ENCODE measurements at regions not wholly inside any gene's neighbourhood (a gene's known extent, or its start where the extent isn't known, plus 50 kb on each side); places are given as distances from the start of the nearest gene placed in this dataset.

DNA sequence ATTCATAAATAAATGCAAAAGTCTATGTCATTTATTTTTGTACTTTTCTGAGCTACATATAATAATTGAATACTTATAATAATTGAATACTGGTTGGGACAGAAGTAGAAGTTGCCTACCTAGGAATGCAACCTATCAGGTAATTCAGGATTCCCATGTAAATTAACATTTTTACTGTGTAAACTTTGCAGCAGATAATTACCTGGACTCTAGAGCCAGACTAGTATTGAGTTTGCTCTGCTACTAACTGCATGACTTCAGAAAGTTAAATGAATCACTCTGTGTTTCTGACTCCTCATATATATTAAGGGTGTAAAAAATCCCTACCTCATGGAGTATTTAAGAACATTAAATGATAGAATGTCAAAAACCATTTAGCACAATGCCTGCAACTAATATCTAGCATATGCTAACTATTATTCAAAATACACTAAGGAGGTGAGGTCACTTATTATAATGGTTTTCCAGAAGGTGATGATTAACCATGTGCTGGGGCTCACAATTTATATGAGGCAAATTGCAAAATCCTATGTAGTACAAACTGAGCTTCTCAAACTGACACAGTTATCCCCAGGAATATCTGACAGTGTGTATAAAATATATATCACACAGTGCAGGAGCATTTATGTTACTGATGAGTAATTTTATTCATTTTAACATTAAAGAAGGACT lies 138.1 kb upstream of the ANO3 start:
- no peak overlapping the region for H3K27ac Mint-ChIP-seq
- ATAC-seq, result no peak

More for the DNA sequence above, 138.1 kb upstream of the ANO3 start:
- Mint-ChIP-seq H3K4me1 (peaks cover 2% of the 10 kb centered on the region; the same call in 1 of the 3 replicates), H3K9me3 (no peaks in the 10 kb centered on the region), H3K27me3 (ENCODE audit: insufficient read depth, low read depth, poor library complexity) (peaks cover 2% of the 10 kb centered on the region), H3K36me3 (ENCODE audit: low read depth) (no peaks in the 10 kb centered on the region), H3K4me3 (no peak overlapping the region)
- no peak overlapping the region for H3K4me3 ChIP-seq
- no peak overlapping the region for H2AFZ ChIP-seq
- H3K4me2 ChIP-seq, result no peak overlapping the region
- peak; percentile 8 for DNase-seq (ENCODE audit: low spot score)
- no peaks in the 10 kb centered on the region for H3K27me3 ChIP-seq (ENCODE audit: insufficient read depth)
- H4K20me1 ChIP-seq (replicated peaks; ENCODE audit: insufficient read depth), result no peaks in the 10 kb centered on the region
- no peak for TF ChIP-seq JUNB (IDR thresholded peaks at IDR 0.05; ENCODE audit: unreplicated experiment)
- TF ChIP-seq EZH2 (IDR thresholded peaks at IDR 0.05; ENCODE audit: low read depth, unreplicated experiment), result no peak
- TF ChIP-seq, protein P1, sequence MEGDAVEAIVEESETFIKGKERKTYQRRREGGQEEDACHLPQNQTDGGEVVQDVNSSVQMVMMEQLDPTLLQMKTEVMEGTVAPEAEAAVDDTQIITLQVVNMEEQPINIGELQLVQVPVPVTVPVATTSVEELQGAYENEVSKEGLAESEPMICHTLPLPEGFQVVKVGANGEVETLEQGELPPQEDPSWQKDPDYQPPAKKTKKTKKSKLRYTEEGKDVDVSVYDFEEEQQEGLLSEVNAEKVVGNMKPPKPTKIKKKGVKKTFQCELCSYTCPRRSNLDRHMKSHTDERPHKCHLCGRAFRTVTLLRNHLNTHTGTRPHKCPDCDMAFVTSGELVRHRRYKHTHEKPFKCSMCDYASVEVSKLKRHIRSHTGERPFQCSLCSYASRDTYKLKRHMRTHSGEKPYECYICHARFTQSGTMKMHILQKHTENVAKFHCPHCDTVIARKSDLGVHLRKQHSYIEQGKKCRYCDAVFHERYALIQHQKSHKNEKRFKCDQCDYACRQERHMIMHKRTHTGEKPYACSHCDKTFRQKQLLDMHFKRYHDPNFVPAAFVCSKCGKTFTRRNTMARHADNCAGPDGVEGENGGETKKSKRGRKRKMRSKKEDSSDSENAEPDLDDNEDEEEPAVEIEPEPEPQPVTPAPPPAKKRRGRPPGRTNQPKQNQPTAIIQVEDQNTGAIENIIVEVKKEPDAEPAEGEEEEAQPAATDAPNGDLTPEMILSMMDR (conservative IDR thresholded peaks at IDR 0.05; ENCODE audit: low read depth in 2 of 2), result no peak
- TF ChIP-seq NANOG (IDR thresholded peaks at IDR 0.05; ENCODE audit: borderline replicate concordance), result no peak
- TF ChIP-seq CREB1 (CRISPR knock-in tag; IDR thresholded peaks at IDR 0.05; ENCODE audit: low read depth), result no peak
- TF ChIP-seq, protein P2, sequence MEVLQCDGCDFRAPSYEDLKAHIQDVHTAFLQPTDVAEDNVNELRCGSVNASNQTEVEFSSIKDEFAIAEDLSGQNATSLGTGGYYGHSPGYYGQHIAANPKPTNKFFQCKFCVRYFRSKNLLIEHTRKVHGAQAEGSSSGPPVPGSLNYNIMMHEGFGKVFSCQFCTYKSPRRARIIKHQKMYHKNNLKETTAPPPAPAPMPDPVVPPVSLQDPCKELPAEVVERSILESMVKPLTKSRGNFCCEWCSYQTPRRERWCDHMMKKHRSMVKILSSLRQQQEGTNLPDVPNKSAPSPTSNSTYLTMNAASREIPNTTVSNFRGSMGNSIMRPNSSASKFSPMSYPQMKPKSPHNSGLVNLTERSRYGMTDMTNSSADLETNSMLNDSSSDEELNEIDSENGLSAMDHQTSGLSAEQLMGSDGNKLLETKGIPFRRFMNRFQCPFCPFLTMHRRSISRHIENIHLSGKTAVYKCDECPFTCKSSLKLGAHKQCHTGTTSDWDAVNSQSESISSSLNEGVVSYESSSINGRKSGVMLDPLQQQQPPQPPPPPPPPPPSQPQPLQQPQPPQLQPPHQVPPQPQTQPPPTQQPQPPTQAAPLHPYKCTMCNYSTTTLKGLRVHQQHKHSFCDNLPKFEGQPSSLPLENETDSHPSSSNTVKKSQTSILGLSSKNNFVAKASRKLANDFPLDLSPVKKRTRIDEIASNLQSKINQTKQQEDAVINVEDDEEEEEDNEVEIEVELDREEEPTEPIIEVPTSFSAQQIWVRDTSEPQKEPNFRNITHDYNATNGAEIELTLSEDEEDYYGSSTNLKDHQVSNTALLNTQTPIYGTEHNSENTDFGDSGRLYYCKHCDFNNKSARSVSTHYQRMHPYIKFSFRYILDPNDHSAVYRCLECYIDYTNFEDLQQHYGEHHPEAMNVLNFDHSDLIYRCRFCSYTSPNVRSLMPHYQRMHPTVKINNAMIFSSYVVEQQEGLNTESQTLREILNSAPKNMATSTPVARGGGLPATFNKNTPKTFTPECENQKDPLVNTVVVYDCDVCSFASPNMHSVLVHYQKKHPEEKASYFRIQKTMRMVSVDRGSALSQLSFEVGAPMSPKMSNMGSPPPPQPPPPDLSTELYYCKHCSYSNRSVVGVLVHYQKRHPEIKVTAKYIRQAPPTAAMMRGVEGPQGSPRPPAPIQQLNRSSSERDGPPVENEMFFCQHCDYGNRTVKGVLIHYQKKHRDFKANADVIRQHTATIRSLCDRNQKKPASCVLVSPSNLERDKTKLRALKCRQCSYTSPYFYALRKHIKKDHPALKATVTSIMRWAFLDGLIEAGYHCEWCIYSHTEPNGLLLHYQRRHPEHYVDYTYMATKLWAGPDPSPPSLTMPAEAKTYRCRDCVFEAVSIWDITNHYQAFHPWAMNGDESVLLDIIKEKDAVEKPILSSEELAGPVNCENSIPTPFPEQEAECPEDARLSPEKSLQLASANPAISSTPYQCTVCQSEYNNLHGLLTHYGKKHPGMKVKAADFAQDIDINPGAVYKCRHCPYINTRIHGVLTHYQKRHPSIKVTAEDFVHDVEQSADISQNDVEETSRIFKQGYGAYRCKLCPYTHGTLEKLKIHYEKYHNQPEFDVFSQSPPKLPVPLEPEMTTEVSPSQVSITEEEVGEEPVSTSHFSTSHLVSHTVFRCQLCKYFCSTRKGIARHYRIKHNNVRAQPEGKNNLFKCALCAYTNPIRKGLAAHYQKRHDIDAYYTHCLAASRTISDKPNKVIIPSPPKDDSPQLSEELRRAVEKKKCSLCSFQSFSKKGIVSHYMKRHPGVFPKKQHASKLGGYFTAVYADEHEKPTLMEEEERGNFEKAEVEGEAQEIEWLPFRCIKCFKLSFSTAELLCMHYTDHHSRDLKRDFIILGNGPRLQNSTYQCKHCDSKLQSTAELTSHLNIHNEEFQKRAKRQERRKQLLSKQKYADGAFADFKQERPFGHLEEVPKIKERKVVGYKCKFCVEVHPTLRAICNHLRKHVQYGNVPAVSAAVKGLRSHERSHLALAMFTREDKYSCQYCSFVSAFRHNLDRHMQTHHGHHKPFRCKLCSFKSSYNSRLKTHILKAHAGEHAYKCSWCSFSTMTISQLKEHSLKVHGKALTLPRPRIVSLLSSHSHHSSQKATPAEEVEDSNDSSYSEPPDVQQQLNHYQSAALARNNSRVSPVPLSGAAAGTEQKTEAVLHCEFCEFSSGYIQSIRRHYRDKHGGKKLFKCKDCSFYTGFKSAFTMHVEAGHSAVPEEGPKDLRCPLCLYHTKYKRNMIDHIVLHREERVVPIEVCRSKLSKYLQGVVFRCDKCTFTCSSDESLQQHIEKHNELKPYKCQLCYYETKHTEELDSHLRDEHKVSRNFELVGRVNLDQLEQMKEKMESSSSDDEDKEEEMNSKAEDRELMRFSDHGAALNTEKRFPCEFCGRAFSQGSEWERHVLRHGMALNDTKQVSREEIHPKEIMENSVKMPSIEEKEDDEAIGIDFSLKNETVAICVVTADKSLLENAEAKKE (CRISPR knock-in tag; IDR thresholded peaks at IDR 0.05), result no peak
- TF ChIP-seq STAT1 (IDR thresholded peaks at IDR 0.05; ENCODE audit: unreplicated experiment), result no peak
- no peak for TF ChIP-seq ZNF331 (CRISPR knock-in tag; IDR thresholded peaks at IDR 0.05; ENCODE audit: low read depth)
- TF ChIP-seq, protein P3, sequence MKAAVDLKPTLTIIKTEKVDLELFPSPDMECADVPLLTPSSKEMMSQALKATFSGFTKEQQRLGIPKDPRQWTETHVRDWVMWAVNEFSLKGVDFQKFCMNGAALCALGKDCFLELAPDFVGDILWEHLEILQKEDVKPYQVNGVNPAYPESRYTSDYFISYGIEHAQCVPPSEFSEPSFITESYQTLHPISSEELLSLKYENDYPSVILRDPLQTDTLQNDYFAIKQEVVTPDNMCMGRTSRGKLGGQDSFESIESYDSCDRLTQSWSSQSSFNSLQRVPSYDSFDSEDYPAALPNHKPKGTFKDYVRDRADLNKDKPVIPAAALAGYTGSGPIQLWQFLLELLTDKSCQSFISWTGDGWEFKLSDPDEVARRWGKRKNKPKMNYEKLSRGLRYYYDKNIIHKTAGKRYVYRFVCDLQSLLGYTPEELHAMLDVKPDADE (IDR thresholded peaks at IDR 0.05), result no peak
- TF ChIP-seq POLR2AphosphoS5 (IDR thresholded peaks at IDR 0.05; ENCODE audit: low read depth), result no peak
- TF ChIP-seq, protein P4, sequence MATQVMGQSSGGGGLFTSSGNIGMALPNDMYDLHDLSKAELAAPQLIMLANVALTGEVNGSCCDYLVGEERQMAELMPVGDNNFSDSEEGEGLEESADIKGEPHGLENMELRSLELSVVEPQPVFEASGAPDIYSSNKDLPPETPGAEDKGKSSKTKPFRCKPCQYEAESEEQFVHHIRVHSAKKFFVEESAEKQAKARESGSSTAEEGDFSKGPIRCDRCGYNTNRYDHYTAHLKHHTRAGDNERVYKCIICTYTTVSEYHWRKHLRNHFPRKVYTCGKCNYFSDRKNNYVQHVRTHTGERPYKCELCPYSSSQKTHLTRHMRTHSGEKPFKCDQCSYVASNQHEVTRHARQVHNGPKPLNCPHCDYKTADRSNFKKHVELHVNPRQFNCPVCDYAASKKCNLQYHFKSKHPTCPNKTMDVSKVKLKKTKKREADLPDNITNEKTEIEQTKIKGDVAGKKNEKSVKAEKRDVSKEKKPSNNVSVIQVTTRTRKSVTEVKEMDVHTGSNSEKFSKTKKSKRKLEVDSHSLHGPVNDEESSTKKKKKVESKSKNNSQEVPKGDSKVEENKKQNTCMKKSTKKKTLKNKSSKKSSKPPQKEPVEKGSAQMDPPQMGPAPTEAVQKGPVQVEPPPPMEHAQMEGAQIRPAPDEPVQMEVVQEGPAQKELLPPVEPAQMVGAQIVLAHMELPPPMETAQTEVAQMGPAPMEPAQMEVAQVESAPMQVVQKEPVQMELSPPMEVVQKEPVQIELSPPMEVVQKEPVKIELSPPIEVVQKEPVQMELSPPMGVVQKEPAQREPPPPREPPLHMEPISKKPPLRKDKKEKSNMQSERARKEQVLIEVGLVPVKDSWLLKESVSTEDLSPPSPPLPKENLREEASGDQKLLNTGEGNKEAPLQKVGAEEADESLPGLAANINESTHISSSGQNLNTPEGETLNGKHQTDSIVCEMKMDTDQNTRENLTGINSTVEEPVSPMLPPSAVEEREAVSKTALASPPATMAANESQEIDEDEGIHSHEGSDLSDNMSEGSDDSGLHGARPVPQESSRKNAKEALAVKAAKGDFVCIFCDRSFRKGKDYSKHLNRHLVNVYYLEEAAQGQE (IDR thresholded peaks at IDR 0.05; ENCODE audit: unreplicated experiment), result no peak
- no peak for TF ChIP-seq ZNF114 (CRISPR knock-in tag; IDR thresholded peaks at IDR 0.05)
- no peak for TF ChIP-seq EZH2phosphoT487 (IDR thresholded peaks at IDR 0.05; ENCODE audit: unreplicated experiment)
- H3K36me3 ChIP-seq (ENCODE audit: insufficient read depth), result no peaks in the 10 kb centered on the region
- H3K79me2 ChIP-seq (replicated peaks; ENCODE audit: insufficient read depth), result no peaks in the 10 kb centered on the region
- H3K4me1 ChIP-seq (ENCODE audit: insufficient read depth), result no peaks in the 10 kb centered on the region
- no peaks in the 10 kb centered on the region for H3K9me2 ChIP-seq (ENCODE audit: insufficient read depth)
- no peak overlapping the region for H3K27ac ChIP-seq (ENCODE audit: low read depth)
- no peaks in the 10 kb centered on the region for H3F3A ChIP-seq (replicated peaks; ENCODE audit: low read depth)

Data from GM23338 (cell line).